NCI-H446 treated with DMSO at 0.1 percent for 48 hours (cell line): ENCODE measurements at regions not wholly inside any gene's neighbourhood (a gene's known extent, or its start where the extent isn't known, plus 50 kb on each side); places are given as distances from the start of the nearest gene placed in this dataset.
"Not testable (repeated sequence)": the region's sequence is repeated elsewhere in the genome, so short reads cannot be mapped to it uniquely, and the experiment has no call there.

Experiments
- DNase-seq: peaks from one replicate; lab custom pipeline; 2025; lab: John Stamatoyannopoulos, UW

GRCh38 chr9:100813871-100814270 is 214.7 kb upstream of the PLPPR1 start:
- no peak for DNase-seq

DNA sequence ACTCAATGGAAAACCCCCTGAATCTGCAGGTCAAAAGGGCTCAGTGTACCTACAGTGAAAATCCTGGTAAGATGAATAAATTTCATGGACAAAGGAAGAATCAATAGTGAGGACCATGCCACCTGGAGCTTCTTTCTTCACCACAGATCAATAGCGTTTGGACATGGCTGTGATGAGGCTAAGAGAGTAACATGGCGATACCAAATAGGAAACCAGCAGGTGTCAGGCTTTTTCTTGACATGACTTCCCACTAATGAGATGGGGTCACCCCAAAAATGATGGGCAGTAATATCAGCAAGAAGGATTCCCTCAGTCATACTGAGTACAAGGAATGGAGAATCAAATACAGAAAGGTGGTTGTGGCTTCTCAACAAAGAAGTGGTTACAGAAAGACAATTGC is 208.5 kb upstream of the PLPPR1 start:
- DNase-seq, result no peak

DNA sequence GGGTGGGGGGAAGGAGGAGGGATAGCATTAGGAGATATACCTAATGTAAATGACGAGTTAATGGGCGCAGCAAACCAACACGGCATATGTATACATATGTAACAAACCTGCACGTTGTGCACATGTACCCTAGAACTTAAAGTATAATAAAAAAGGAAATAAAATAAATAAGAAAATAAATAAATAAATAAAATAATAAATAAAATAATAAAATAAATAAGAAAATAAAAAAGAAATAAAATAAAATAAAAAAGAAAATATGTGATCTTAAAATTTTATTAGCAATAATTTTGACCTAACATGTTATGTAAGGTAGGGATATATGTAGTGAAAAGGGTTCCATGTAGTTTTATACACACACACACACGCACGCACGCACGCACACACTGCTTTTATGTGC is 195.5 kb upstream of the PLPPR1 start:
- not testable (repeated sequence) for DNase-seq

DNA sequence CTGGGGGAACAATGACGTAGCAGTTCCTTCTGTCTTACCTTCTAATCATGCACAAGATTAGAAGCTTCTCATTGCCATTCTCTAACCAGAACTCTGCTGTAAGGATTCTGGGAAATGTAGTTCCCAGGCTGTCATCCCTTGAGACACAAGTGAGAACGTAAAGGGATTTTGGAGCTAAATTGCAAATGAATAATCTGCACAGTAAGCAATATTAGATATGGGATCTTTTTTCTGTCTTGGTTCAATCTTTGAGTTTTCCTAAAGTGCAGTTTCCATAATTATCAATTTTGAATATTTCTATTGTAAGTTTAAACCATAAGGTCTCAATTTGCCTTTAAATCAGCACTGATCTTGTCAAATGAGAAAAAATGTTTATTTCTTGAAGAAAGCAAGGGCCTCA is 189.7 kb upstream of the PLPPR1 start:
- DNase-seq, result no peak

GRCh38 chr9:100848726-100849125 is 179.8 kb upstream of the PLPPR1 start:
- DNase-seq, result no peak

DNA sequence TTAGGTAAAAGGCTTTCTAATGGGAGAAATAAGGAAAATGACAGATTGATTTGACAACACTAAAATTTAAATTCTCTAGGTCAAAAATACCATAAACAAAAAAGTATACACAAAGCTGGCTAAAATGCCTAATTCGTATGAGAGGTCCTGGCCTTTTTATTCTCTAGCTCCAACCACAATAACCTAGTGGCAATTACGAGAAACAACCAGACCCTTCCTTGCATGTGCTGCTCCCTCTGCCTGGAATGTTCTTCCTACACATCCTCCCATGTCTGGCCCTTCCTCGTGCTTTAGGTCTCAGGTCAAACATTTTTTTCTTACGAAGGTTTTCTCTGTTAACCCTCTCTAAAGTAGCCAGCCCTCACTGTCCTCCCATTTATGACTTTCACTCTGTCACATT is 176.4 kb upstream of the PLPPR1 start:
- DNase-seq, result no peak

- peak; percentile 78 for DNase-seq
Measured at GRCh38 chr9:100856238-100856637, 172.3 kb upstream of the PLPPR1 start.

DNA sequence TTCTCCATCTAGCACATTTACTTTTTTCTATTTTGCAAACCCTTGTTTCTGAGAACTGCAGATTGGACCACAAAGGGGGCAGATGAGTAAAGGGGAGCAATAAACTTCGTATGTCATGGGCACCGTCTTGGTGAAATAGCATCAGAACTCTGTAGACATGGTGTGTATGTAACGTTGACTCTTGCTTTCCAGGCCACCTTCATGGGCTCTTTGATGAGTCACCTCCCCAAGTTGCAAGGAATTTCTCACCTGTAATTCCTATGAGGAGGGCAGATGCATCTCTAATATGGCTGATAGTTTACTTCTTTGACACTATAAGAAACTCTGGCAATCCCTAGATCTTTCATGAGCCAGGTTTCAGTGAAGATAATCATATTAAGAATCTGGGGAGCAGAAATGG is 163.4 kb upstream of the PLPPR1 start:
- no peak for DNase-seq

- no peak for DNase-seq
Measured at GRCh38 chr9:100865648-100866047, 162.9 kb upstream of the PLPPR1 start.

GRCh38 chr9:100869326-100869725 is 159.2 kb upstream of the PLPPR1 start:
- no peak for DNase-seq

GRCh38 chr9:100879884-100880283 is 148.6 kb upstream of the PLPPR1 start:
- no peak for DNase-seq

DNA sequence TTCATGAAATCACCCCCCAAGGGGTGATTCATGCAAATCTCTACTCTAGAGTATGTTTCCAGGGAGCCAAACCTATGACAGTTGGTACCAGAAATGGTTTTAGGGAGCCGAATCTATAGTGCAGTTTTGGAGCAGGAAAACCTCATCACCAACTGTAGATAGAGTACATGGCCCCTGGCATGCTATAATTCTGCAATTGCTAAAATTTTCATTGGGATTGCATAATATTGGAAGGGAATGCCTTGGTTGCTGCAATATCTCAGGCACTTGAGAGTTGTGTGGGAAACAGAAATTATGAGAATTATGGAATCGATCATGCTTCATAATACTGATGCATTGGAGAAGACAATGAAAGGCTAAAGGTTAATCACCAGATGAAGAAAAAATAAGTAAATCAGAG is 148.2 kb upstream of the PLPPR1 start:
- DNase-seq, result no peak

DNA sequence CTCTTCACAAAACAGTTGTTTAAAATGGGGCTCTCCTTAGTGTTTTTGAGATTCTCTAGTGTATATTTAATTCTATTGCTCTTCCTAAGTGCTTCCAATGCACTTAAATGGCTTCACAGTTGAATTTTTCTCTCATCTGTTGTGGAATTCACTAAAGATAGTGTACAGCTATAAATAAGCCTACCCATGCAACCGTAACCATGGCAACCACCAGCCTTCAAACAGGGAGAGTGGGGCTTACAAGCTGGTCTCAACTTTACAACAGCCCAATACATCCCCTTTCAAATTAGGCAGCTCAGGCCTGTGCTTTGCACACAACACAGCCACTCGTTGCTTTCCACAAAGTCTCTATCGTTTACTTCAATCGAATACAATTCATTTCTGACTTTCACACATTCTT is 144.0 kb upstream of the PLPPR1 start:
- DNase-seq, result no peak

DNA sequence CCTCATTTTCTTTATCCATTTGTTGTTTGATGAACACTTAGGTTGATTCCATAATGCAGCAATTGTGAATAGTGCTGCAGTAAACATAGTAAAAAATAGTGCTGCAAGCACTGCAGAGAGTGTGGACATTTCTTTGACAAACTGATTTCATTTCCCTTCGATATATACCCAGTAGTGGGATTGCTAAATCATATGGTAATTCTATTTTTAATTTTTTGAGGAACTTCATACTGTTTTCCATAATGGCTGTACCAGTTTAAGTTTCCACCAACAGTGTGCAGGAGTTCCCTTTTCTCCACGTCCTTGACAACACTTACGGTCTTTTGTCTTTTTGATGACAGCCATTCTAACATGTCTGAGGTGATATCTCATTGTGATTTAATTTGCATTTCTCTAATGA is 138.2 kb upstream of the PLPPR1 start:
- DNase-seq, result no peak

DNA sequence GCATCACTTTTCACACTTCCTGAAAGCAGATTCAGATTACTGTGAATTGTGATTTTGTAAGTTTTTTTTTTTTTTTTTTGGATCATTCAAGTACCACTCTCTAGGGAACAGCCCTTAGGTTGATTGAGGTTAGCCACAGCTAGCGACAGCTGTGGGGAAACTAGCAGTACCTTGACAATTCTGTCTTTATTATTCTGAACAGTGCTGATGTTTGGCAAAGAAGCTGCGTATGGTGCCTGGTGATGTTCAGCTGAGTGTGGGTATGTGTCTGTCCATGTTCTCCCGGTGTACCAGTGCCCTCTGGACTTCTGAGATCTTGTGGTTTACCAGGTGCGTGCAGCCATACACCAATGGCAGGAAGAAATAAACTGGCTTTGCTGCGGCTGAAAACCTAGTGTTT is 117.3 kb upstream of the PLPPR1 start:
- no peak for DNase-seq

GRCh38 chr9:100913257-100913656 is 115.3 kb upstream of the PLPPR1 start:
- no peak for DNase-seq

GRCh38 chr9:100914266-100914665 is 114.3 kb upstream of the PLPPR1 start:
- no peak for DNase-seq

DNA sequence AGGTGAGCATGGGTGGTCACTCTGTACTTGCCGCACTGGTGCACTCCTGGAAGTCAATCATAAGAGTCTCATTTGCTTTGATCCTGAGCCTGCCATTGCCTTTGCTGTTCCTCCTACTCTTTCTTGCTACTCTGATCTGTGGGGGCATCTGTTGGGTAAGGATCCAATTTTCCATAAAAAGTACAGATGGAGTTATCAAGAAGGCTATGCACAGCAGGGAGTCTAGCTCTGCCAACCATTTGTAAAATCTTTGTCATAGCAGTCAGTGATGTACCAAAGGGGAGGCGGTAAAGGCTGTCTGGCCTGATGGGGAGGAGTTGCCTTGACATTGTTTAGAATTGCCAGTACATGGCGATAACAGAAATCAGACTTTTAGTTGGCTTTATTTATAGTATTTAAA is 109.0 kb upstream of the PLPPR1 start:
- DNase-seq, result peak; percentile 13

DNA sequence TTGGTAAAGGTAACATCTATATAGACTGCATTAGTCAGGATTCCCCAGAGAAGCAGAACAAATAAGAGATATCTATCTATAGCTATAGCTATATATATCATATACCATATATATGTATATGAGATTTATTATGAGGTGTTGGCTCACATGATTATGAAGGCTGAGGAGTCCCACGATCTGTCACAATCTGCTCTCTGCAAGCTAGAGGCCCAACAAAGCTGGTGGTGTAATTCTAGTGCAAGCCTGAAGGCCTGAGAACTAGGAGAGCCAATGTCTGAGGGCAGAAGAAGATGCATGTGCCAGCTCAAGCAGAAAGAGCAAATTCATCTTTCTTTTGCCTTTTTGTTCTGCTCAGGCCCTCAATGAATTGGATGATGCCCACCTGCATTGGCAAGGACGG is 102.2 kb upstream of the PLPPR1 start:
- no peak for DNase-seq

DNA sequence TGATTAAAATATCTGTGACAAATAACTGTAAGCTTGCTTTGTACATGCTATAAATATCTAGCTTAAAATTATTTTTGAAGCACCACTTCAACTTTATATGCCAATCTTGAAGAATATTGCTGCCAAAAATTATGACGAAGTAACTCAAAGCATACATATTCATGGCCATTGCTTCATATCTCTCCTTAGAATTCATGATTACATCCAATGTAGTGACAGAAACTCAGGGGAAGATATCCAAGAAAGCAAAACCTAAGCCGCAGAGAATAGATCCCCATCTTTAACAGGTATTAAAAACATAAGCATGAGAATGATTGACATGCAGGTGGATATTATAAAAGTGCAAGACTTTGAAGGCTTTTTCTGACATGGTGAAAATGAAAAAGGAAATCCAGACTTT is 100.8 kb upstream of the PLPPR1 start:
- no peak for DNase-seq

- peak; percentile 69 for DNase-seq
Measured at GRCh38 chr9:100933656-100934055, 94.9 kb upstream of the PLPPR1 start.

DNA sequence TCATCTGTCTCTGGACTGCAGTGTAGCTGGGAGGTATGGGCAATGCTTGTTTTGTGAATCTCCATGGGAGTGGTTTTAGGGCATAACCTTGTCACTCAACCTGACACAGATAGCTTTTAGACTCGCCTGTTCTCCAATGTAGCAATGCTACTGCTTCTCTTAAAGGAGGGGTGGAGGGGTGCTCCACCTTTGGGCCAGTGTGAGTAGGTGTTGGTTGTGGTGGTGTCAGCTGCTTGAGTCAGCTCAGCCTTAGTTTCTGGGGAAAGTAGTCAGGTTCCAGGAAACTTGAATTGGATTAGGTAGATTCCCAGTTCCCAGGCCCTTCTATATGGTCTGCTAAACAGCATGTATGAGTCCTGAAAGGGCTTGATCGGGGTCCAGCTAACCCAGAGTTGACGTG is 91.1 kb upstream of the PLPPR1 start:
- no peak for DNase-seq

- no peak for DNase-seq
Measured at GRCh38 chr9:100938507-100938906, 90.0 kb upstream of the PLPPR1 start.

DNA sequence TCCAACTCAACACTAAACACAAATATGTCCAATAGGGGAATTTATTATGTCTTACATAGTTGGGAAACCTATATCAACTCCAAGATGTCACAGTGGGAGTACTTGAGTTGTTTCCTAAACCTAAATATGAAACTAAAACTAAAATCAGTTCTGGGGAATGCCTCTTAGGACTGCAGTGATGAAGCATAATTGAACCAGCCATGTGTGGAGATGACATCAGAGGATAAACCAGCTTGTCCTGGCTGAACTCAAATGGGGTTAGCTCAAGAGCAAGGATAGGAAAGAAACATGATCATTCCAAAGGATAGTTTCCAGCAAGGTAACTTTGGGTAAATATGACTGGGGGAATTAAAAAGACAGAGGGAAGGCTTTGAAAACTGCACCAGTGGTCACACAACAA is 88.9 kb upstream of the PLPPR1 start:
- no peak for DNase-seq

DNA sequence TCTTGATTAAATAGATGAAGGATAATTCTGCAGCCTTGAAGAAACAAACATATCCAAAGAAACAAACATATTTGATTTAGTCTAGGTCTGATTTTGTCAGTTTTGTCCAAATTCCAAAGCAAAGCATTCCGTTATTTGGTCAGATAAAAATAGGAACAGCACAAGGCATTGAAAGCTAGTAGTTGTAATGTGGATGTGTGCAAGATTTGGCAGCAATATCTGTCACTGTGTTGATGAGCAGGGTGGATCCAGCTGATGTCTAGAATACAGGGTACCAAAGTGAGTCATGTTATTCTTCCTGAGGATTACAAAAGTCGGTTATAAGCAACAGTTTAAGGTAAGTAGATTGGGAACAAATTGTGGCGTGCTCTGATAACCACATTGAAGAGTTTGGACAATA is 69.3 kb upstream of the PLPPR1 start:
- no peak for DNase-seq
